ENCODE measurements at regions not wholly inside any gene's neighbourhood (a gene's known extent, or its start where the extent isn't known, plus 50 kb on each side); places are given as distances from the start of the nearest gene placed in this dataset.

- no peak overlapping the region for H3K9ac ChIP-seq (ENCODE audit: insufficient read length)
- H3K36me3 ChIP-seq (ENCODE audit: insufficient read depth, low read length), result no peaks in the 10 kb centered on the region
- DNase-seq (ENCODE audit: low read depth, low spot score), result no peak
- no peak overlapping the region for H3K4me3 ChIP-seq
- H3K9me3 ChIP-seq (ENCODE audit: low read depth, low read length), result no peaks in the 10 kb centered on the region
- no peak overlapping the region for H3K27ac ChIP-seq
- TF ChIP-seq POLR2AphosphoS5 (IDR thresholded peaks at IDR 0.05; ENCODE audit: borderline replicate concordance, low read depth, low read length) (no peak), FOXP2 (optimal IDR thresholded peaks at IDR 0.05; ENCODE audit: control extremely low read depth, extremely low read length, insufficient read depth) (no peak), EZH2 (IDR thresholded peaks at IDR 0.05) (no peak)
Measured at GRCh38 chr20:19944772-19945459, 72.2 kb upstream of the NAA20 start.

- Histone ChIP-seq H3K9me3 (ENCODE audit: low read depth, low read length) (no peaks in the 10 kb centered on the region), H3K9ac (ENCODE audit: insufficient read length) (no peak overlapping the region), H3K4me3 (no peak overlapping the region), H3K36me3 (ENCODE audit: insufficient read depth, low read length) (no peaks in the 10 kb centered on the region), H3K27ac (no peak overlapping the region)
- no peak for TF ChIP-seq POLR2AphosphoS5 (IDR thresholded peaks at IDR 0.05; ENCODE audit: borderline replicate concordance, low read depth, low read length)
- TF ChIP-seq EZH2 (IDR thresholded peaks at IDR 0.05), result no peak
- no peak for TF ChIP-seq FOXP2 (optimal IDR thresholded peaks at IDR 0.05; ENCODE audit: control extremely low read depth, extremely low read length, insufficient read depth)
- no peak for DNase-seq (ENCODE audit: low read depth, low spot score)
Measured at GRCh38 chr20:19945732-19946670, 71.2 kb upstream of the NAA20 start.

- Histone ChIP-seq H3K9ac (ENCODE audit: insufficient read length) (no peak overlapping the region), H3K9me3 (ENCODE audit: low read depth, low read length) (no peaks in the 10 kb centered on the region), H3K27ac (no peak overlapping the region), H3K4me3 (no peak overlapping the region), H3K36me3 (ENCODE audit: insufficient read depth, low read length) (no peaks in the 10 kb centered on the region)
- no peak for DNase-seq (ENCODE audit: low read depth, low spot score)
- TF ChIP-seq FOXP2 (optimal IDR thresholded peaks at IDR 0.05; ENCODE audit: control extremely low read depth, extremely low read length, insufficient read depth) (no peak), EZH2 (IDR thresholded peaks at IDR 0.05) (no peak), POLR2AphosphoS5 (IDR thresholded peaks at IDR 0.05; ENCODE audit: borderline replicate concordance, low read depth, low read length) (no peak)
Measured at GRCh38 chr20:19947611-19948264, 69.4 kb upstream of the NAA20 start.

DNA sequence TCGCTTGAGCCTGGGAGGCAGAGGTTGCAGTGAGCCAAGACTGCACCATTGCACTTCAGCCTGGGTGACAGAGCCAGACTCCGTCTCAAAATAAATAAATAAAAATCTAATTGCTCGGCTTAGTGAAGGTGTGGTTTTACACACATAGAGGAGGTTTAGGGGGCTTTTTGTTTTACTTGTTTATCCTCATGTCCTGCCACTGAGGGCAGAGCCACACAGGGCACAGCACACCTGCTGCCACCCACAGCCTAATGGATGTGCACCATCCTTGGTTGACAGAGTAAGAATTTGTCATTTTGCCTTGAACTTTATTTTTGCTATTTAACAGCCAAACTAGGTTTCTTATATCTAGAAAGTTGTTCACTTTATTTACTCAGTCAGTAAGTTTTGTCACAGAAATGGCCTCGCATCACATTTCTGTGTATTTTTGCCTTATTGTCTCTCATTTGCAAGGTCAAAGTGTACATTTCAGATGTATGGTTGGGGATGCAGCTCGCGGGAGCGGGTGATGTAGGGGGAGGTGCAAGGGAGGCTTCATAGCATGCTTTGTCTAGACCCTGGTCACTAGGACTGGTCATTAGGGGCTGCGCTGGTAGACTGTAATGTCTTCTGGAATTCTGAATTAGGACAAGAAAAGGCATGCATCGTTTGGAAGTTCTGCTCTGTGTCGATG, 67.8 kb upstream of the NAA20 start:
- TF ChIP-seq FOXP2 (optimal IDR thresholded peaks at IDR 0.05; ENCODE audit: control extremely low read depth, extremely low read length, insufficient read depth) (no peak), EZH2 (IDR thresholded peaks at IDR 0.05) (no peak), POLR2AphosphoS5 (IDR thresholded peaks at IDR 0.05; ENCODE audit: borderline replicate concordance, low read depth, low read length) (no peak)
- H3K36me3 ChIP-seq (ENCODE audit: insufficient read depth, low read length), result no peaks in the 10 kb centered on the region
- no peak overlapping the region for H3K4me3 ChIP-seq
- DNase-seq (ENCODE audit: low read depth, low spot score), result no peak
- no peaks in the 10 kb centered on the region for H3K9me3 ChIP-seq (ENCODE audit: low read depth, low read length)
- H3K9ac ChIP-seq (ENCODE audit: insufficient read length), result no peak overlapping the region
- H3K27ac ChIP-seq, result no peak overlapping the region

DNA sequence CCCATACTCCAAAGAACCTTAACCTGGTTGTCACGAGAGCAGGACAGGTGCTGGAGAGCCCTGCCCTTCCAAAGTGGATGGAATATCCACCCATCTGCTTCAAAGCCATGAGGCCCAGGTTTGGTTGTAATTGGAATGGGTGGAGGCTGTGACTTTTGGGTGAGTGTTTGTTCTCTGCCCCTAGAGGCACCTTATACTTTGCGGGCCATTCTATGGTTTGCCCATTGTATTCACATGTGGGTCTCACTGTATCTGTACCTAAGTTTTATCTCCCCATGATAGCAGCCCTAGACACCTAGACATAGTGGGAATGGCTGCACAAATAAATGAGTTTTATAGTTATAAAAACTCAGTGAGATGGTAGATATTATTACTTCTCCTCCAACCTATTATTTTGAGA, 67.1 kb upstream of the NAA20 start:
- TF ChIP-seq FOXP2 (optimal IDR thresholded peaks at IDR 0.05; ENCODE audit: control extremely low read depth, extremely low read length, insufficient read depth), result no peak
- TF ChIP-seq POLR2AphosphoS5 (IDR thresholded peaks at IDR 0.05; ENCODE audit: borderline replicate concordance, low read depth, low read length), result no peak
- no peak for TF ChIP-seq EZH2 (IDR thresholded peaks at IDR 0.05)
- DNase-seq (ENCODE audit: low read depth, low spot score), result no peak
- H3K4me3 ChIP-seq, result no peak overlapping the region
- H3K27ac ChIP-seq, result no peak overlapping the region
- no peak overlapping the region for H3K9ac ChIP-seq (ENCODE audit: insufficient read length)
- no peaks in the 10 kb centered on the region for H3K9me3 ChIP-seq (ENCODE audit: low read depth, low read length)
- H3K36me3 ChIP-seq (ENCODE audit: insufficient read depth, low read length), result no peaks in the 10 kb centered on the region

DNA sequence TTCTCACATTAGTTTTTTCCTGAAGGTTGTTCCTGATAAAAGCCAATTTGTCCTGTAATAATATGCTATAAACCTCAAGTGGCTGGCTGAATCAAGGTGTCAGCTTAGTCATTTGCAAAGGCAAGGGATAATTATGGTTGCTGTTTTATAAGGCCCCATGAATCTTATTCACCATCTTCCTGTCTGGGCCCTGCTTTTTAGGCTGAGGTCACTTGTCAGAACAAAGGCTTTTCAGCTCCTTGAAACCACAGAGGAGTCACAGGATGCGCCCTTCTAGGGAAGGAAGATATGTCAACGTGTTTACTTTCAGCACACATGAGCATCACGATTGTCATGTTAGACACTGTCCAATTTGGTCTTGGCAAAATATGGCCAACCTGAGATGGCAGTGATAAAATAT, 64.8 kb upstream of the NAA20 start:
- Histone ChIP-seq H3K9ac (ENCODE audit: insufficient read length) (no peak overlapping the region), H3K4me3 (no peak overlapping the region), H3K36me3 (ENCODE audit: insufficient read depth, low read length) (no peaks in the 10 kb centered on the region), H3K27ac (no peak overlapping the region), H3K9me3 (ENCODE audit: low read depth, low read length) (no peaks in the 10 kb centered on the region)
- DNase-seq (ENCODE audit: low read depth, low spot score), result no peak
- TF ChIP-seq EZH2 (IDR thresholded peaks at IDR 0.05) (no peak), FOXP2 (optimal IDR thresholded peaks at IDR 0.05; ENCODE audit: control extremely low read depth, extremely low read length, insufficient read depth) (no peak), POLR2AphosphoS5 (IDR thresholded peaks at IDR 0.05; ENCODE audit: borderline replicate concordance, low read depth, low read length) (no peak)

- Histone ChIP-seq H3K9ac (ENCODE audit: insufficient read length) (no peak overlapping the region), H3K36me3 (ENCODE audit: insufficient read depth, low read length) (no peaks in the 10 kb centered on the region), H3K27ac (no peak overlapping the region), H3K4me3 (no peak overlapping the region), H3K9me3 (ENCODE audit: low read depth, low read length) (no peaks in the 10 kb centered on the region)
- no peak for TF ChIP-seq EZH2 (IDR thresholded peaks at IDR 0.05)
- no peak for TF ChIP-seq FOXP2 (optimal IDR thresholded peaks at IDR 0.05; ENCODE audit: control extremely low read depth, extremely low read length, insufficient read depth)
- TF ChIP-seq POLR2AphosphoS5 (IDR thresholded peaks at IDR 0.05; ENCODE audit: borderline replicate concordance, low read depth, low read length), result no peak
- no peak for DNase-seq (ENCODE audit: low read depth, low spot score)
Measured at GRCh38 chr20:19953606-19954005, 63.6 kb upstream of the NAA20 start.
